PC-3 (cell line): ENCODE measurements at regions not wholly inside any gene's neighbourhood (a gene's known extent, or its start where the extent isn't known, plus 50 kb on each side); places are given as distances from the start of the nearest gene placed in this dataset.
A peak's percentile ranks its signal among the peaks of the same experiment; 100 is the strongest.

Experiments used
- ATAC-seq: fragments of 200-7000 bp; cut with Tn5 transposase; 2 replicates; pipeline ENCODE4 v1.9.1; 2020; ENCODE audit warnings: mild to moderate bottlenecking, moderate library complexity
- BruUV-seq: library from RNA; stranded (reverse); fragments of 400-500 nt; replicated peaks from 2 replicates; lab custom pipeline; 2021; lab: Mats Ljungman, UMichigan
- CTCF ChIA-PET: fragments of 300-600 bp; sonication (Branson Sonifier 250); formaldehyde crosslinking; loops from one replicate; lab custom pipeline; 2022; ENCODE audit warnings: antibody characterized with exemption; lab: Charles Lee
- POLR2A ChIA-PET: fragments of 300-600 bp; sonication (Branson Sonifier 250); formaldehyde crosslinking; loops from one replicate; lab custom pipeline; 2022; ENCODE audit warnings: antibody characterized with exemption; ENCODE audit not compliant: unreplicated experiment; lab: Charles Lee
- DNase-seq: peaks from one replicate; pipeline ENCODE4 v3.0.0-alpha.2; 2015
- H2AFZ ChIP-seq: fragments of 300-600 bp; sonication (generic); 2 replicates; pipeline ENCODE4 v1.6.0; 2016; ENCODE audit warnings: antibody characterized with exemption, low read length
- H3F3A ChIP-seq: fragments of 300-600 bp; sonication (generic); one replicate; pipeline ENCODE4 v1.6.0; 2017; ENCODE audit warnings: antibody characterized with exemption, low read length, control low read depth, mild to moderate bottlenecking; ENCODE audit not compliant: unreplicated experiment
- H3K27ac ChIP-seq: fragments of 300-600 bp; sonication (generic); 2 replicates; pipeline ENCODE4 v1.5.1; 2016; ENCODE audit warnings: mild to moderate bottlenecking, low read length
- H3K27me3 ChIP-seq: fragments of 300-600 bp; sonication (generic); 2 replicates; pipeline ENCODE4 v1.6.1; 2016; ENCODE audit warnings: low read length, mixed read lengths
- H3K36me3 ChIP-seq: fragments of 300-600 bp; sonication (generic); 2 replicates; pipeline ENCODE4 v1.6.1; 2016; ENCODE audit warnings: low read depth, mixed run types, low read length, mixed read lengths
- H3K4me1 ChIP-seq: fragments of 300-600 bp; sonication (generic); 2 replicates; pipeline ENCODE4 v1.5.1; 2016; ENCODE audit warnings: low read length; ENCODE audit not compliant: insufficient read depth
- H3K4me2 ChIP-seq: fragments of 300-600 bp; sonication (generic); 2 replicates; pipeline ENCODE4 v1.6.0; 2016; ENCODE audit warnings: low read length
- H3K4me3 ChIP-seq: fragments of 300-600 bp; sonication (generic); 2 replicates; pipeline ENCODE4 v1.5.1; 2016; ENCODE audit warnings: mild to moderate bottlenecking, low read length, mixed read lengths
- H3K79me2 ChIP-seq: fragments of 300-600 bp; sonication (generic); 2 replicates; pipeline ENCODE4 v1.6.1; 2017; ENCODE audit warnings: low read length, mixed read lengths
- H3K9ac ChIP-seq: fragments of 300-600 bp; sonication (generic); 2 replicates; pipeline ENCODE4 v1.6.0; 2016; ENCODE audit warnings: mild to moderate bottlenecking, low read length
- H3K9me2 ChIP-seq: fragments of 300-600 bp; sonication (generic); replicated peaks from 2 replicates; pipeline ENCODE4 v1.6.1; 2016; ENCODE audit warnings: mixed run types, low read length, mixed read lengths
- H3K9me3 ChIP-seq: fragments of 300-600 bp; sonication (generic); 2 replicates; pipeline ENCODE4 v1.6.1; 2016; ENCODE audit warnings: low read length, mixed read lengths
- H4K20me1 ChIP-seq: fragments of 300-600 bp; sonication (generic); 2 replicates; pipeline ENCODE4 v1.6.1; 2016; ENCODE audit warnings: low read length, mixed read lengths
- EZH2 ChIP-seq: fragments of 300-600 bp; sonication (generic); IDR thresholded peaks from one replicate; pipeline ENCODE4 v1.6.1; 2017; ENCODE audit warnings: antibody characterized with exemption, mild to moderate bottlenecking, low read length; ENCODE audit not compliant: unreplicated experiment
- EZH2phosphoT487 ChIP-seq: fragments of 300-600 bp; sonication (generic); IDR thresholded peaks from 2 replicates; pipeline ENCODE4 v1.6.1; 2018; ENCODE audit warnings: mild to moderate bottlenecking, antibody characterized with exemption, low read length, borderline replicate concordance
- intact Hi-C: fragments of 100-400 bp; cut with micrococcal nuclease; formaldehyde crosslinking; loops from 2 replicates; pipeline ENCODE4 v1.9.0; 2023
- TF ChIP-seq, protein P1 (sequence below): fragments of 300-600 bp; sonication (generic); conservative IDR thresholded peaks from 2 replicates; pipeline ENCODE4 v1.5.1; 2017; ENCODE audit warnings: antibody characterized with exemption, low read depth, mild to moderate bottlenecking, low read length

DNA sequence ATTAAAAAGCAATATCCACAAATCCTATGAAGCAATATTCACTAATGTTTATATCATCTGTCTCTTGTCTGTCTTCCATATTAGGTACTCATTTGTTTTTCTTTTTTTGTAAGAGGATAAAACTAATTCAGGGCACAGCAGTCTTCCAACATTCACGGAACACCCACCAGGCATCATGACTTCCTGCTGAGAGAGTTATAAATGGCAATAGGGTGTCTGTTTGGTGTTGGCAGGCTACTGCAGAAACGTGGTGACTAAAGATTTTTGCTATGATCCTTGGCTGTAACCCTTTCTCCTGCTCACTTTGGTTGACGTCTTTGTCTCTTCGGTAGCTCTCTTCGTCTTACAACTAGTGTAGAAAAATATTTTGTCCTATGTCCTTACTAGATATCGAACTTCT, 860.6 kb upstream of the MGAT4C start:
- ChIA-PET POLR2A (no interaction called here), CTCF (no interaction called here)
- no TSS peak for BruUV-seq
- Histone ChIP-seq H4K20me1 (no peaks in the 10 kb centered on the region), H3K9ac (no peak overlapping the region), H3F3A (no peaks in the 10 kb centered on the region), H2AFZ (no peak overlapping the region), H3K4me1 (peaks cover 26% of the 10 kb centered on the region), H3K4me3 (no peak overlapping the region), H3K27me3 (no peaks in the 10 kb centered on the region), H3K79me2 (no peaks in the 10 kb centered on the region), H3K36me3 (no peaks in the 10 kb centered on the region), H3K27ac (no peak overlapping the region), H3K4me2 (no peak overlapping the region), H3K9me3 (no peaks in the 10 kb centered on the region), H3K9me2 (no peaks in the 10 kb centered on the region)
- TF ChIP-seq EZH2phosphoT487 (no peak), EZH2 (no peak)
- TF ChIP-seq, protein P1, sequence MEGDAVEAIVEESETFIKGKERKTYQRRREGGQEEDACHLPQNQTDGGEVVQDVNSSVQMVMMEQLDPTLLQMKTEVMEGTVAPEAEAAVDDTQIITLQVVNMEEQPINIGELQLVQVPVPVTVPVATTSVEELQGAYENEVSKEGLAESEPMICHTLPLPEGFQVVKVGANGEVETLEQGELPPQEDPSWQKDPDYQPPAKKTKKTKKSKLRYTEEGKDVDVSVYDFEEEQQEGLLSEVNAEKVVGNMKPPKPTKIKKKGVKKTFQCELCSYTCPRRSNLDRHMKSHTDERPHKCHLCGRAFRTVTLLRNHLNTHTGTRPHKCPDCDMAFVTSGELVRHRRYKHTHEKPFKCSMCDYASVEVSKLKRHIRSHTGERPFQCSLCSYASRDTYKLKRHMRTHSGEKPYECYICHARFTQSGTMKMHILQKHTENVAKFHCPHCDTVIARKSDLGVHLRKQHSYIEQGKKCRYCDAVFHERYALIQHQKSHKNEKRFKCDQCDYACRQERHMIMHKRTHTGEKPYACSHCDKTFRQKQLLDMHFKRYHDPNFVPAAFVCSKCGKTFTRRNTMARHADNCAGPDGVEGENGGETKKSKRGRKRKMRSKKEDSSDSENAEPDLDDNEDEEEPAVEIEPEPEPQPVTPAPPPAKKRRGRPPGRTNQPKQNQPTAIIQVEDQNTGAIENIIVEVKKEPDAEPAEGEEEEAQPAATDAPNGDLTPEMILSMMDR: no peak
- no peak for DNase-seq
- intact Hi-C loops: no loop called here
- ATAC-seq: no peak

DNA sequence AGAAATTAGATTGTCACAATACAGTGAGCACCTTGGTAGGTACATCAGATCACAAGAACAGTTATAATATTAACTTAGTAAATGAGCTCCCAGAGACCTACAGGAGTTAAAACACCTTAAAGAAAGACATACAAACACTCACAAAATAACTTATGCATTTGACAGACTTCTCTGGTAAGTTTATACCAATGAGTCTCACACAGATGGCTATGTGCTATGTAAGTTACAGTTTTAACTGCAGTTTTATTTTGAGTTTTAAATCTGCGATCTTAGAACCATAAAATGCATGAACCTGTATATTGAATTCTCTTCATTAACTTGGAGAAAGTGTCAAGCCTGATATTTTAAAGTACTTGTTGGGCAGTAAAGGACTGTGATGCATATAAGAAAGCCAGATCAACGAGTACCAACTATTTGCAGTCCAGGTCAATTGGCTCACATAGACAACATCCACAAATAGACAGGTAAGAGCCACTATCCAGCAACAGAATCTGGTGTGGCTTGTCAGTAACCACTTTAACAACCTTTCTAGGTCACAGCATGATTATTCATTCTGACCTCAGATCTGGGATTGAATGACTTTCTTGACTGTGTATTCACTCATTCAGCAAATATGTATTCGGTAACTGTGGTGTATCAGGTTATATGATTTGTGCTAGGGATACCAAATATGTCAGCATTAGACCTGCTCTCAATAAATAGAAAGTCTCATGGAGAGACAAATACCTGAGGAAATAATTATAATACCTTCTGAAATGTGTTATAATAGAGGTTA, 856.6 kb upstream of the MGAT4C start:
- no peaks in the 10 kb centered on the region for H3K36me3 ChIP-seq
- TF ChIP-seq EZH2phosphoT487: no peak
- TF ChIP-seq EZH2: no peak
- TF ChIP-seq, protein P1: no peak
- no peak overlapping the region for H2AFZ ChIP-seq
- H3K4me1 ChIP-seq: peaks cover 15% of the 10 kb centered on the region
- ChIA-PET POLR2A (no interaction called here), CTCF (no interaction called here)
- peak overlapping the region; percentile 25 for H3K27ac ChIP-seq
- H3K9me3 ChIP-seq: no peaks in the 10 kb centered on the region
- no peaks in the 10 kb centered on the region for H4K20me1 ChIP-seq
- H3F3A ChIP-seq: no peaks in the 10 kb centered on the region
- DNase-seq (peak; percentile 93), ATAC-seq (peak; percentile 97)
- peak overlapping the region; percentile 44 for H3K4me2 ChIP-seq
- H3K9ac ChIP-seq: no peak overlapping the region
- BruUV-seq: no TSS peak
- no peaks in the 10 kb centered on the region for H3K79me2 ChIP-seq
- H3K27me3 ChIP-seq: no peaks in the 10 kb centered on the region
- intact Hi-C loops: loop anchor here (2.0 kb wide), 1 partner anchor 44 kb away; no protein-coding TSS in a partner anchor
- H3K4me3 ChIP-seq: no peak overlapping the region
- H3K9me2 ChIP-seq: no peaks in the 10 kb centered on the region

DNA sequence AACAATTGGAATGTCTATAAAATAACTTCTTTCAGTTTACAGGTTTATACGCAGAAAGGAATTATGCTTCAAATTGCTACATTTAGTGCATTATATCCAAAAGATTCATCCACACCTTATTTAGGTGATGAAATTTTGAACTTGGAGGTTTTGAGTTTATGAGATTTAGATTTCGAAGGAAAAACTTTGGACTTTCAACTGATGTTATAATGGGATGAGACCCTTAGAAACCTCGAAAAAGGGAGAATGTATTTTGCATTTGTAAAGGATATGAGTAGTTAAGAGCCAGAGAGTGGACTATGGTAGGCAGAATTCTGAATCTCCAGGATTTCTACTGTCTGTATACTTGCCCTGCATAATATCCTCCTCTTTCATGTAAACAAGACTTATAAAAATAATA, 851.6 kb upstream of the MGAT4C start:
- DNase-seq: no peak
- Histone ChIP-seq H3K27ac (no peak overlapping the region), H3K9ac (no peak overlapping the region), H2AFZ (no peak overlapping the region), H4K20me1 (no peaks in the 10 kb centered on the region), H3K9me3 (no peaks in the 10 kb centered on the region), H3K4me1 (peaks cover 5% of the 10 kb centered on the region), H3F3A (no peaks in the 10 kb centered on the region), H3K9me2 (no peaks in the 10 kb centered on the region), H3K4me2 (no peak overlapping the region), H3K27me3 (no peaks in the 10 kb centered on the region), H3K4me3 (no peak overlapping the region), H3K79me2 (no peaks in the 10 kb centered on the region), H3K36me3 (no peaks in the 10 kb centered on the region)
- CTCF ChIA-PET: no interaction called here
- no peak for ATAC-seq
- POLR2A ChIA-PET: no interaction called here
- intact Hi-C loops: no loop called here
- BruUV-seq: no TSS peak
- TF ChIP-seq EZH2phosphoT487: no peak
- TF ChIP-seq EZH2: no peak
- TF ChIP-seq, protein P1: no peak
